GM19467 (cell line): ENCODE measurements at regions not wholly inside any gene's neighbourhood (a gene's known extent, or its start where the extent isn't known, plus 50 kb on each side); places are given as distances from the start of the nearest gene placed in this dataset.

ENCODE experiments used
- ATAC-seq: cut with Tn5 transposase; IDR thresholded peaks from one replicate; pipeline ENCODE4 v1.9.1; 2021; ENCODE audit warnings: mild to moderate bottlenecking, moderate library complexity; ENCODE audit not compliant: unreplicated experiment

- ATAC-seq: no peak
Measured at GRCh38 chr2:118668431-118669424, 178.7 kb downstream of the EN1 start.

- ATAC-seq: no peak
Measured at GRCh38 chr2:118667964-118668363, 179.5 kb downstream of the EN1 start.

- no peak for ATAC-seq
Measured at GRCh38 chr2:118667348-118667747, 180.1 kb downstream of the EN1 start.

DNA sequence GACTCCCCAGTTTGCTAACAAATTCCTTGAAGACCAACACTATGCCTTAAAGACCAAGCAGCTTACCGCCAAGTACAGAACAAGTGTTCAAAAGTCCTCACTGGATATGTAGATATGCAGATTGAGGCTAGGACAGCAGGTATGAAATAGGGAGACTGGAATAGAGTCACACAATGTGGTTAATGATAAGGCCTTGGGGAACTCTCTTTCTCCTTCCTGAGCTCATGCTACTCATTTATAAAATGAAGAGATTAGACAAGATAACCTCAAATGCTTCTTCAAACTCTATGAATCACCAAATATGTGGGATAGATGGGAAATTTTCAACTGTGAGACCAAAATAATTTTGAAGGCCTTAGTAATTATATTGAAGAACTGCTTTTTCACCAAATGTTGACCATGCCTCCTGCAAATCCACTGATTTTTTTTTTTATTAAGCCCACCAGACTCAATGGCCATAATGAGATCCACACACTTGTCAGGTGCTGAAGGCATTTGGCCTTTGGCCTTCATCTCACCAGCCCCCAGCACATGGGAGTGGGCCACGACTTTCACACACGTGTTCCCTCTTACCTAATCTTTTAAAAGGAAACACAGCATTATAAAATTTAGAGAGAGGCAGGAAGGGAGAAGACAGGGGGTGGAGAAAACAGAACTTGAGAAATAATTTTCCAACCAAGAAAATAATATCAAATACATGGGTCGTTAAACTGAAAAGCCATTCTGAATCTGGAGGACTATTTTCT is 181.5 kb downstream of the EN1 start:
- ATAC-seq: no peak

GRCh38 chr2:118661179-118661578 is 186.3 kb downstream of the EN1 start:
- ATAC-seq: no peak

DNA sequence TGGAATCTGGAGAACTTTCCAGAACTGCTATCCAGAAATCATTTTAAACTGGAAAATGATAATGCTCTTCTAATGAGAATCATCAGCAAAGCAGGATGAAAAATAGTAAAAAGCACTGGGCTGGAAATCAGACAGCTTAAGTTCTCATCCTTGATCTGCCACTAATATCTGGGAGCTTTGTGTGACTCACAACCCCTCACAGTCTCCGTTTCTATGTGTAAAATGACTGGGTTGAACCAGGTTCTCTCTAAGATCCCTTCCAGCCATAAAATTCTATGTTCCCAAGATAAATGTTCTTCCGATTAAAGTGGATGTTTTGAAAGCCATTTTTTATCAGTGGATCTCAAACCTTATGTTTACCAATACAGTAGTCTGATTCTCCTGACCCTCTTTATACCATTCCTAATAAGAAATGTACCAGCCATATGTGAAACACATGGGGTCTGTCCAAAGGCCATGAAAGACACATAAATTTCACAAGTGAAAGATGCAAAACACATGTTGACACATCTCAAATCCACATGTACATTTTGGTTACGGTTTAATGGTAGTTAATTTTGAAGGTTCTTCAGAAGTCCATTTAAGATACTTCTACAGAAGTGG is 188.8 kb downstream of the EN1 start:
- no peak for ATAC-seq

DNA sequence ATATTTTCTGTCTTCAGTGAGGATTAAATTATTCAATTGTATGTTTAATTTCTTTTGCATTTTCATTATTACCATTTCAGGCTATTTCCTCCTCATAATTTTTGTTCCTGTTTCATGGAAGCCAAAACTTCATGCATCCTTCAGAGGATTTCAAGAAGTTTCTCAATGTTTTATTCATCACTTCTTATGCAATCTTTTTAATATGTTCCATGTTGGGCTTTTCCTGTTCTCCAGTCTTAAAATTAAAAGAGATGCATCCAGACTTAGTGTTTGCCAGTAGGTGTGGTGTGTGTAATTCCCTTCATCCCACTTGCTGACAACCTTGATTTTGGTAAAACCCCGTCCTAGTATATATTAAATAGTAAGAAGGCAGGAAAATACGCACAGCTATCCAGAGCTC is 190.0 kb downstream of the EN1 start:
- ATAC-seq: no peak

DNA sequence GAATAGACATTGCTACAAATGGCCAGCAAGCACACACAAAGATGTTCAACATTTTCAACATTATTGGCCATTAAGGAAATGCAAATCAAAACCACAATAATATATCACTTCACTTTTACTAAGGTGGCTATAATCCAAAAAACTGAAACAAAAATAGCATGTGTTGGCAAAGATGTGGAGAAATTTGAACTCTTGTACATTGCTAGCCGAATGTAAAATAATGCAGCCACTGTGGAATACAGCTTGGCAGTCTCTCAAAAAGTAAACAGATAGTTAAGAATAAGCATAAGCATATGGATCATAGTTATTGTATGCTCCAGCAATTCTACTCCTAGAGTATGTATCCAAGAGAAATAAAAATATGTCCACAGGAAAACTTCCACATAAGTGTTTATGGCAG is 192.5 kb downstream of the EN1 start:
- no peak for ATAC-seq

- ATAC-seq: no peak
Measured at GRCh38 chr2:118650327-118650726, 197.1 kb downstream of the EN1 start.

DNA sequence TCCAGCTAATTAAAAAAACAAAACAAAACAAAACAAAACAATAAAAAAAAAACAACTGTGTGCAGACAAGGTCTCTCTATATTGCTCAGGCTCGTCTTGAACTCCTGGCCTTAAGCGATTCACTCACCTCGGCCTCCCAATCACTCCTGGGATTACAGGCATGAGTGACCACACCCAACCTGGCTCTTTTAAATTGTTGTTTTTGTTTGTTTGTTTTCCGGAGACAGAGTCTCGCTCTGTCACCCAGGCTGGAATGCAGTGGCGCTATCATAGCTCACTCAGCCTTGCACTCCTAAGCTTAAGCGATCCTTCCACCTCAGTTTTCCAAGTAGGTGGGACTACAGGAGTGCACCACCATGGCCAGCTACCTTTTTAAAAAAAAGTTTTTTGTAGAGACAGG is 201.6 kb downstream of the EN1 start:
- ATAC-seq: no peak

DNA sequence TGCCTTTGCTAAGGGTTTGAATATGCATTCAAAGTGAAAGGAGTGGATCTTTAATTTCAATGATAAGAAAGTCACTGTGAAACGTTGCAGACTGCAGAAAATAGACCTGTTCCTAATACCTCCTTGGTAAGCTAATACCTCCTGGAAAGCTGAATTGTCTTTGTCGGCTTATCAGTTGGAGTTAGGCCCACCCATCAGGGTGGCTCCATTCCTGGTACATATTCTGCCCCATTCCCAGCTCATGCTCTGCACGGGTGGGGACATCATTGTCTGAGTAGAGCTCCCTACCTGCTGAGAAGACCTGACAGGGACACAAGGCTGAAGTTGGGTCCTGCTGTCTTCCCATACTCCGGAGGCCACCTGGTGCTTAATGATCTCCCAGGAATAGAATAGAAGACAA is 203.3 kb downstream of the EN1 start:
- no peak for ATAC-seq

GRCh38 chr2:118643294-118643693 is 204.2 kb downstream of the EN1 start:
- no peak for ATAC-seq

- no peak for ATAC-seq
Measured at GRCh38 chr2:118642501-118642900, 204.9 kb downstream of the EN1 start.

DNA sequence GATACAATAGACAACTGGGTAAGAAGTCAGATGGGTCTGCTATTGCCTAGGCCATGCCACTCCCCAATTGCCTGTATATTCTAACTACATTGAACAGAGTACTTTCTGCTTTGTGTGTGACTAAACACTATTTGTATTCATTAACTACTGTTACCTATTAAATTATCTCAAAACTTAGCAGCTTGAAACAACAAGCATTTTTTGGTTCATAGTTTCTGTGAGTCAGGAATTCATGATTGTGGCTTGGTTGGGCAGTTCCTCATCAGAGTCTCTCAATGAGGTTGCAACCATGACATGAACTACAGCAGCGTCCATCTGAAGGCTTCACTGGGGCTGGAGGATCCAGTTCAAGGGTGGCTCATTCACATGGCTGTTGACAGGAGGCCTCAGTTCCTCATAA is 205.7 kb downstream of the EN1 start:
- ATAC-seq: no peak

DNA sequence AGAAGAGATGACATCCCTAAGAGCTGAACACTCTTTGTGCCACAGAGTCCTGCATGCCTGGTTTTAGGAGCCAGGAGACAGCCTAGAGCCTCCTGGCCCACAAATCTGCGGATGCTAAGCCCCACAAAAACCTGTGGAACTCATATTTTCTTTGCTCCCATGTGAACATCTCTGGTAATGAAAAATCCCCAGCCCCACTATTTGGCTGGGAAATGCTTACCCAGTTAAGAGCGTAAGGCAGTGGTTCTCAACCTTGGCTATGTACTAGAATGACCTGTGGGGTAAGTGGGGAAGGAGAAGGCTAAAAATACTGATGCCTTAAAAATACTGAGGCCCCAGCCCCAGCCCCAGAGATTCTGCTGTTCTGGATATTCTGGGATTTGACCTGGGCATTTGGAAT is 208.1 kb downstream of the EN1 start:
- ATAC-seq: no peak

DNA sequence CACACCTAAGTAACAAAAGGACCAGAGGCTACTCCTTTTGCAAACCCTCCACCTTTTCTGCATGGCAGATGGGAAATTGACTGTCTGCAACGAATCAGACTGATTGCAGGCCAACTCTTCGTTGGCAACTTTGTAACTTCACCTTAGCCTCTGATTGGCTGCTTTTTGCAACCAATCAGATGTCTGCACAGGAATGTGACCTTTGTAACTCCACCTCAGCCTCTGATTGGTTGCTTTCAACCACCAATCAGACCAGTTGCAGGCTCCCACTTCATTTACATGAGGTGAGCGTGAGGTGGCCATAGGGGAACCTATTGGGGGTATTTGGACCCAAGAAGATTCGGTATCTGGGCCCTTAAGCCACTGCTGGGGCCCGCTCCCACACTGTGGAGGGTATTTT is 209.0 kb downstream of the EN1 start:
- ATAC-seq: no peak

- no peak for ATAC-seq
Measured at GRCh38 chr2:118635891-118636290, 211.6 kb downstream of the EN1 start.

GRCh38 chr2:118634876-118635275 is 212.6 kb downstream of the EN1 start:
- ATAC-seq: no peak

DNA sequence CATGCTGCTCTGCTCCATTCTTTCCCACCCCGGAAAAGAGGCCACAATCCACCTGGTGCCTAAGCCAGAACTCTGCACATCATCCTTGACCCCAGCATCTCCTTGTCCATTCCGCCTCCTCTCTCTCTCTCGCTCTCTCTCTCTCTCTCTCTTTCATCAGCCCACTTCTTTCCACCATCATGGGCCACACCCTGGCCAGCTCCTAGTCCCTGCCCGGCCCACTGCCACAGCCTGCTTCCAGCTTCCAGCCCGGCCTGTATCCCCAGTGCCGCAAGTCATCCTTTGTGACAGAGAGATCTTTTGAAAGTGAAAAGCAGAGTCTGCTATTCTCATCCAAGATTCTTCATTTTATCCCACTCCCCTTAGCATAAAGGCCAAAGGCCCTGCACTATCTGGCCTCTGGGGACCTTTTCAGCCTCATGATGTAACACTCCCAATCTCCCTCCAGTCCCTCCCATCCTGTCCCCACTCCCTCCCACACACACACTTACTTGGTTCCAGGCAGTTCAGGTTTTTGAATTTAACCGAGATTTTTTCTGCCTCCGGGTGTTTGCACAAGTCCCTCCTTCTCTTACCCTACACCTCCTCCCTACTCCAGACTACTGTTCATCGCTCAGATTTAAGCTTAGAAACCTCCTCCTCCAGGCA is 214.0 kb downstream of the EN1 start:
- ATAC-seq: no peak

DNA sequence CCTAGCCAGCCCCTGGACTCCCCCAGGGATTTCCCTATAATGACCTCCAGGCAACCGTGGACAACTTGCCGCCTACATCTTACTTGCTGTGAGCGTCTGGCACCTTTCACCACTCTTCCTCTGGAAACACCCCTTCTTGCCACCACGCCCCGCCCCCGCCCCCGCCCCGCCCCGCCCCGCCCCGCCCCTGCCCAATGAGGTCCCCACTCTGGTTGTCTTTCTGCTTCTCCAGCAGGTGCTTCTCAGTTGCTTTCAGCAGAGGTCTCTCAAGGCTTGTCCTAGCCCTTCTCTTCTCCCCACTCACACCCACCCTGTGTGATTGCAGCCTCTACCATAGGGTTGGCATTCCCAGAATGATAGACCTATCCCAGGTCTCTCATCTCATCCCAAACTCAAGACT is 214.5 kb downstream of the EN1 start:
- ATAC-seq: no peak

DNA sequence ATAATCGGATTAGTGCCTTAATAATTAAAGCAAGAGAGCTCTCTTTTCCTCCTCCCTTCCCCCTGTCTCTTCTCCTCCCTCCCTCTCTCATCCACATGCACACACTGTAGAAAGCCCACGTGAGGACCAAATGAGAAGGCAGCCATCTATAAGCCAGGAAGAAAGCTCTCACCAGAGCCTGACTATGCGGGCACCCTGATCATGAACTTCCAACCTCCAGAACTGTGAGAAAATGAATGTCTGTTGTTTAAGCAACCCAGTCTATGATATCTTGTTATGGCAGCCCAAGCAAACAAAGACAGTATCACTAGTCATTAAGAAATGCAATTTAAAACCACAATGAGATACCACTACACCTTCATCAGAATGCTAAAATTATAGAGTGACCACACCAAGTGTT is 220.3 kb downstream of the EN1 start:
- no peak for ATAC-seq
